A549 (cell line): ENCODE measurements at regions not wholly inside any gene's neighbourhood (a gene's known extent, or its start where the extent isn't known, plus 50 kb on each side); places are given as distances from the start of the nearest gene placed in this dataset.

Source experiments
- ATAC-seq, 2 experiments: fragments of 200-7000 bp in 1 of 2; fragments of >200 bp in 1 of 2; cut with Nextera tagmentation in 1 of 2; cut with Tn5 transposase in 1 of 2; 3 replicates each; pipeline versions ENCODE4 v1.8.0 to v1.9.1; 2018 to 2020; ENCODE audit warnings: mild to moderate bottlenecking in 1 of 2, moderate library complexity in 1 of 2
- CTCF ChIA-PET: fragments of 300-600 bp; sonication (Branson Sonifier 250); formaldehyde crosslinking; extraction: SDS; loops from one replicate; lab custom pipeline; 2021; ENCODE audit warnings: antibody characterized with exemption, inconsistent platforms; lab: Yijun Ruan, JAX
- POLR2A ChIA-PET: fragments of 350-600 bp; formaldehyde crosslinking; extraction: SDS; loops from one replicate; lab custom pipeline; 2021; ENCODE audit warnings: antibody characterized with exemption, inconsistent platforms; lab: Yijun Ruan, JAX
- DNase-seq, 2 experiments: peaks; one replicate each; pipeline versions ENCODE4 v3.0.0 to v3.0.0-alpha.2; 2011 to 2016; ENCODE audit warnings: low read depth in 1 of 2, low spot score in 1 of 2
- FAIRE-seq: peaks from 2 replicates; lab custom pipeline; 2011; peaks lifted over from hg19 to GRCh38; lab: Jason Lieb, UNC
- H3K27ac ChIP-seq, 2 experiments: fragments of >200 bp; sonication (Bioruptor Twin); formaldehyde crosslinking; 3 replicates each; pipeline ENCODE4 v1.5.1; 2016 to 2017
- H3K4me1 ChIP-seq: fragments of >200 bp; sonication (Bioruptor Twin); formaldehyde crosslinking; 3 replicates; pipeline ENCODE4 v1.6.1; 2016
- H3K4me2 ChIP-seq: fragments of >200 bp; sonication (Bioruptor Twin); formaldehyde crosslinking; 3 replicates; pipeline ENCODE4 v1.6.1; 2016
- H3K4me3 ChIP-seq: fragments of >200 bp; sonication (Bioruptor Twin); formaldehyde crosslinking; 3 replicates; pipeline ENCODE4 v1.5.1; 2016
- H3K9me3 ChIP-seq: fragments of >200 bp; sonication (Bioruptor Twin); formaldehyde crosslinking; 3 replicates; pipeline ENCODE4 v1.6.1; 2016
- ATOH8 ChIP-seq: fragments of 250-450 bp; sonication (Bioruptor Pico); IDR thresholded peaks from 2 replicates; pipeline ENCODE4 v1.5.0; 2020; ENCODE audit warnings: low read depth, mild to moderate bottlenecking, moderate library complexity
- CBX8 ChIP-seq: fragments of 200-600 bp; sonication (generic); IDR thresholded peaks from 2 replicates; pipeline ENCODE4 v1.6.1; 2016
- CEBPB ChIP-seq, 2 experiments: fragments of >200 bp in 1 of 2; sonication (Bioruptor Twin) in 1 of 2; formaldehyde crosslinking in 1 of 2; IDR thresholded peaks; 2 replicates each; pipeline ENCODE4 v1.6.1; 2012 to 2016
- E2F6 ChIP-seq: IDR thresholded peaks from 2 replicates; pipeline ENCODE4 v1.6.1; 2012; ENCODE audit warnings: low read depth, borderline replicate concordance
- EHF ChIP-seq: fragments of 250-450 bp; sonication (Bioruptor Pico); IDR thresholded peaks from 2 replicates; pipeline ENCODE4 v1.5.0; 2020; ENCODE audit warnings: mild to moderate bottlenecking
- ELK1 ChIP-seq: fragments of 150-350 bp; IDR thresholded peaks from 2 replicates; pipeline ENCODE4 v1.6.1; 2014; ENCODE audit warnings: low read depth, mild to moderate bottlenecking, low read length
- EP300 ChIP-seq, 2 experiments: fragments of >200 bp; sonication (Bioruptor Twin); formaldehyde crosslinking; IDR thresholded peaks; 2 replicates in 1 of 2; 3 replicates in 1 of 2; pipeline ENCODE4 v1.6.1; 2016 to 2017
- ESRRA ChIP-seq: fragments of 150-350 bp; IDR thresholded peaks from 2 replicates; pipeline ENCODE4 v1.6.1; 2014; ENCODE audit warnings: mild to moderate bottlenecking, low read length, borderline replicate concordance
- FOSB ChIP-seq: fragments of 250-450 bp; sonication (Bioruptor Pico); IDR thresholded peaks from 2 replicates; pipeline ENCODE4 v1.5.0; 2020; ENCODE audit warnings: mild to moderate bottlenecking, moderate library complexity
- FOSL2 ChIP-seq, 2 experiments: fragments of 450-650 bp in 1 of 2; fragments of >200 bp in 1 of 2; sonication (Bioruptor Twin) in 1 of 2; formaldehyde crosslinking; IDR thresholded peaks; 2 replicates each; pipeline versions ENCODE4 v1.5.0 to v1.6.1; 2016 to 2020; ENCODE audit warnings: mild to moderate bottlenecking in 1 of 2, moderate library complexity in 1 of 2
- FOXS1 ChIP-seq: fragments of 250-450 bp; sonication (Bioruptor Pico); IDR thresholded peaks from 2 replicates; pipeline ENCODE4 v1.5.0; 2020; ENCODE audit warnings: mild to moderate bottlenecking, moderate library complexity
- GATA3 ChIP-seq: IDR thresholded peaks from 2 replicates; pipeline ENCODE4 v1.6.1; 2012; ENCODE audit warnings: borderline replicate concordance
- HDAC2 ChIP-seq: fragments of 200-600 bp; sonication (generic); IDR thresholded peaks from 2 replicates; pipeline ENCODE4 v1.6.1; 2016
- HEYL ChIP-seq: fragments of 250-450 bp; sonication (Bioruptor Pico); IDR thresholded peaks from 2 replicates; pipeline ENCODE4 v1.8.0; 2021; ENCODE audit warnings: mild to moderate bottlenecking, moderate library complexity
- HOXB13 ChIP-seq: fragments of 250-450 bp; sonication (Bioruptor Pico); IDR thresholded peaks from 2 replicates; pipeline ENCODE4 v1.5.0; 2020; ENCODE audit warnings: low read depth, mild to moderate bottlenecking, moderate library complexity
- JUN ChIP-seq, 2 experiments: fragments of >200 bp; sonication (Bioruptor Twin); formaldehyde crosslinking; IDR thresholded peaks; 2 replicates in 1 of 2; 3 replicates in 1 of 2; pipeline ENCODE4 v1.6.1; 2016 to 2017
- KDM1A ChIP-seq: fragments of 200-600 bp; sonication (generic); IDR thresholded peaks from 2 replicates; pipeline ENCODE4 v1.6.1; 2016; ENCODE audit warnings: low read depth, mild to moderate bottlenecking
- MAFK ChIP-seq: fragments of 450-650 bp; IDR thresholded peaks from 2 replicates; pipeline ENCODE4 v1.6.1; 2014; ENCODE audit not compliant: partially characterized antibody
- MAZ ChIP-seq: fragments of 150-350 bp; IDR thresholded peaks from 2 replicates; pipeline ENCODE4 v1.6.1; 2014; ENCODE audit warnings: antibody characterized with exemption, low read depth, low read length, borderline replicate concordance
- NR3C1 ChIP-seq: fragments of >200 bp; sonication (Bioruptor Twin); formaldehyde crosslinking; IDR thresholded peaks from 3 replicates; pipeline ENCODE4 v1.6.1; 2017
- PBX3 ChIP-seq: IDR thresholded peaks from 2 replicates; pipeline ENCODE4 v1.6.1; 2012
- PHF8 ChIP-seq: fragments of 200-600 bp; sonication (generic); IDR thresholded peaks from 2 replicates; pipeline ENCODE4 v1.6.1; 2016; ENCODE audit warnings: low read depth, mild to moderate bottlenecking, antibody characterized with exemption, moderate library complexity, borderline replicate concordance
- RAD21 ChIP-seq, 2 experiments: fragments of >200 bp in 1 of 2; sonication (Bioruptor Twin) in 1 of 2; formaldehyde crosslinking in 1 of 2; IDR thresholded peaks in 1 of 2; conservative IDR thresholded peaks in 1 of 2; 2 replicates in 1 of 2; 3 replicates in 1 of 2; pipeline ENCODE4 v1.6.1; 2012 to 2018; ENCODE audit warnings: inconsistent platforms in 1 of 2
- RARB ChIP-seq: fragments of 250-450 bp; sonication (Bioruptor Pico); IDR thresholded peaks from 2 replicates; pipeline ENCODE4 v1.8.0; 2021; ENCODE audit warnings: mild to moderate bottlenecking, moderate library complexity
- USF2 ChIP-seq: fragments of 450-650 bp; IDR thresholded peaks from 2 replicates; pipeline ENCODE4 v1.6.1; 2014; ENCODE audit warnings: antibody characterized with exemption
- WGBS: methylation state at CpG from one replicate; pipeline ENCODE4 v1.1.6; 2017; ENCODE audit errors: missing lambda C conversion rate; 5-methylcytosine and 5-hydroxymethylcytosine counted together
- TF ChIP-seq, protein P1 (sequence below): fragments of >200 bp; sonication (Bioruptor Twin); formaldehyde crosslinking; IDR thresholded peaks from 3 replicates; pipeline ENCODE4 v1.5.1; 2016

GRCh38 chr7:130886438-130887135, 152.6 kb upstream of the KLF14 start:
- FAIRE-seq (no peak), ATAC-seq (no peak), DNase-seq (no peak)
- WGBS, result 19% methylated on average over 10 of the region's 10 CpGs
- no peak for TF ChIP-seq USF2
- TF ChIP-seq MAZ, result no peak
- TF ChIP-seq FOSL2 (IDR thresholded peaks at IDR 0.05), result no peak
- no peak for TF ChIP-seq FOSL2 (CRISPR knock-in tag; IDR thresholded peaks at IDR 0.05)
- peak overlapping the region; percentile 94 for H3K27ac ChIP-seq
- CTCF ChIA-PET, result interaction anchor here (1.1 to 11.4 kb wide), 5 partner anchors 10 to 74 kb away, joined by 3 to 185 read pairs (median 6); no protein-coding TSS in a partner anchor
- H3K4me3 ChIP-seq, result peak overlapping the region; percentile 11; the same call in 1 of the 3 replicates
- H3K4me2 ChIP-seq, result peak overlapping the region; percentile 80
- H3K4me1 ChIP-seq, result peaks cover 100% of the 10 kb centered on the region
- POLR2A ChIA-PET, result interaction anchor here (0.6 to 2.0 kb wide), 3 partner anchors 10 to 1061 kb away, joined by 3 to 15 read pairs (median 5); no protein-coding TSS in a partner anchor
- no peaks in the 10 kb centered on the region for H3K9me3 ChIP-seq

GRCh38 chr7:130887182-130887956, 153.4 kb upstream of the KLF14 start:
- ChIA-PET POLR2A (interaction anchor here (1.0 kb wide), 1 partner anchor 10 kb away, joined by 3 read pairs; no protein-coding TSS in a partner anchor), CTCF (interaction anchor here (0.8 to 11.4 kb wide), 7 partner anchors 10 to 153 kb away, joined by 3 to 185 read pairs (median 4); no protein-coding TSS in a partner anchor)
- H3K4me1 ChIP-seq, result peaks cover 97% of the 10 kb centered on the region
- ATAC-seq (peak; percentile 35 to 50), DNase-seq (peak in 1 of 2 experiments; percentile 82), FAIRE-seq (no peak)
- peak overlapping the region; percentile 80 for H3K4me2 ChIP-seq
- under 1% methylated on average over 12 of the region's 12 CpGs for WGBS
- H3K9me3 ChIP-seq, result no peaks in the 10 kb centered on the region
- peak overlapping the region; percentile 11; the same call in 2 of the 3 replicates for H3K4me3 ChIP-seq
- H3K27ac ChIP-seq, result peak overlapping the region; percentile 94
- no peak for TF ChIP-seq NR3C1
- peak; percentile 69 to 81; a peak in 3 of 5 replicates for TF ChIP-seq EP300 (IDR thresholded peaks at IDR 0.05)
- peak; percentile 29; the same call in 1 of the 2 replicates for TF ChIP-seq HOXB13
- peak in 1 of 2 experiments; percentile 82; a peak in 2 of 4 replicates for TF ChIP-seq CEBPB (IDR thresholded peaks at IDR 0.05)
- no peak for TF ChIP-seq HDAC2
- TF ChIP-seq ELK1, result no peak
- peak; percentile 23 for TF ChIP-seq EHF (CRISPR knock-in tag)
- no peak for TF ChIP-seq CBX8
- no peak for TF ChIP-seq PHF8
- TF ChIP-seq FOXS1, result 0 out of 2 replicates have a peak, but pooled peaks have one; percentile 32
- TF ChIP-seq FOSL2 (IDR thresholded peaks at IDR 0.05), result peak; percentile 92
- TF ChIP-seq FOSL2 (CRISPR knock-in tag; IDR thresholded peaks at IDR 0.05), result peak; percentile 94
- TF ChIP-seq RARB (CRISPR knock-in tag), result 0 out of 2 replicates have a peak, but pooled peaks have one; percentile 39
- no peak for TF ChIP-seq KDM1A
- TF ChIP-seq, protein P1, sequence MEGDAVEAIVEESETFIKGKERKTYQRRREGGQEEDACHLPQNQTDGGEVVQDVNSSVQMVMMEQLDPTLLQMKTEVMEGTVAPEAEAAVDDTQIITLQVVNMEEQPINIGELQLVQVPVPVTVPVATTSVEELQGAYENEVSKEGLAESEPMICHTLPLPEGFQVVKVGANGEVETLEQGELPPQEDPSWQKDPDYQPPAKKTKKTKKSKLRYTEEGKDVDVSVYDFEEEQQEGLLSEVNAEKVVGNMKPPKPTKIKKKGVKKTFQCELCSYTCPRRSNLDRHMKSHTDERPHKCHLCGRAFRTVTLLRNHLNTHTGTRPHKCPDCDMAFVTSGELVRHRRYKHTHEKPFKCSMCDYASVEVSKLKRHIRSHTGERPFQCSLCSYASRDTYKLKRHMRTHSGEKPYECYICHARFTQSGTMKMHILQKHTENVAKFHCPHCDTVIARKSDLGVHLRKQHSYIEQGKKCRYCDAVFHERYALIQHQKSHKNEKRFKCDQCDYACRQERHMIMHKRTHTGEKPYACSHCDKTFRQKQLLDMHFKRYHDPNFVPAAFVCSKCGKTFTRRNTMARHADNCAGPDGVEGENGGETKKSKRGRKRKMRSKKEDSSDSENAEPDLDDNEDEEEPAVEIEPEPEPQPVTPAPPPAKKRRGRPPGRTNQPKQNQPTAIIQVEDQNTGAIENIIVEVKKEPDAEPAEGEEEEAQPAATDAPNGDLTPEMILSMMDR, result no peak
- peak; percentile 1 for TF ChIP-seq MAFK
- no peak for TF ChIP-seq FOSB (CRISPR knock-in tag)
- peak in 1 of 2 experiments; percentile 17; a peak in 1 of 5 replicates for TF ChIP-seq RAD21 (conservative IDR thresholded peaks at IDR 0.05 in 1 of 2, IDR thresholded peaks at IDR 0.05 in 1 of 2)
- TF ChIP-seq HEYL, result no peak
- TF ChIP-seq ATOH8 (CRISPR knock-in tag), result 0 out of 2 replicates have a peak, but pooled peaks have one; percentile 16
- peak; percentile 72; the same call in 1 of the 2 replicates for TF ChIP-seq PBX3
- peak; percentile 63; the same call in 1 of the 2 replicates for TF ChIP-seq E2F6
- TF ChIP-seq JUN (IDR thresholded peaks at IDR 0.05), result peak; percentile 70 to 79; a peak in 4 of 5 replicates
- no peak for TF ChIP-seq ESRRA
- TF ChIP-seq GATA3, result peak; percentile 99
